SU-DHL-6 (cell line): ENCODE measurements at regions not wholly inside any gene's neighbourhood (a gene's known extent, or its start where the extent isn't known, plus 50 kb on each side); places are given as distances from the start of the nearest gene placed in this dataset.

Experiments used
- EZH2phosphoT487 ChIP-seq: fragments of 200-600 bp; sonication (generic), shearing (Covaris generic); conservative IDR thresholded peaks from 2 replicates; pipeline ENCODE4 v1.6.1; 2018; ENCODE audit warnings: mild to moderate bottlenecking, antibody characterized with exemption, low read length, moderate library complexity, mixed read lengths
- TF ChIP-seq, protein P1 (sequence below): fragments of 200-600 bp; sonication (generic); IDR thresholded peaks from one replicate; pipeline ENCODE4 v1.5.1; 2017; ENCODE audit warnings: antibody characterized with exemption, mild to moderate bottlenecking, low read length, moderate library complexity; ENCODE audit not compliant: insufficient read depth, poor library complexity, severe bottlenecking

DNA sequence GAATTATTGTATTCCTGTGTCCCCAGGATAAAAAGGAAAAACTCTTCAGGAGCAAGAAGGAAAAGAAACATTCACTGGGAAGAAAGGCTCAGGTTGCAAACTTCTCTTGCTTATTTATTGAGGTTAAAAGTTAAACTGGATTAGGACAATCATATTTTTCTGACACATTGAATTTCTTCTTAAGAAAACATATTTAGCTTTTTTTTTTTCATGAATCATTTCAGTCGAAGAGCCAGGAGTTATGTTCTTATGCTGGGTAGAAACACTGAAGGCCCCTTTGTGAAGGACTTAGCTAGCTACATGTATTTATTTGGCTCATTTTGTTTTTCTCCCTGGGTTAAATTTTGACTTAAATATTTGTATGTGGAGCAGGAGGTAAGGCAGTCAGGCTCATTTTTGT is 434.0 kb downstream of the KLF5 start:
- TF ChIP-seq, protein P1, sequence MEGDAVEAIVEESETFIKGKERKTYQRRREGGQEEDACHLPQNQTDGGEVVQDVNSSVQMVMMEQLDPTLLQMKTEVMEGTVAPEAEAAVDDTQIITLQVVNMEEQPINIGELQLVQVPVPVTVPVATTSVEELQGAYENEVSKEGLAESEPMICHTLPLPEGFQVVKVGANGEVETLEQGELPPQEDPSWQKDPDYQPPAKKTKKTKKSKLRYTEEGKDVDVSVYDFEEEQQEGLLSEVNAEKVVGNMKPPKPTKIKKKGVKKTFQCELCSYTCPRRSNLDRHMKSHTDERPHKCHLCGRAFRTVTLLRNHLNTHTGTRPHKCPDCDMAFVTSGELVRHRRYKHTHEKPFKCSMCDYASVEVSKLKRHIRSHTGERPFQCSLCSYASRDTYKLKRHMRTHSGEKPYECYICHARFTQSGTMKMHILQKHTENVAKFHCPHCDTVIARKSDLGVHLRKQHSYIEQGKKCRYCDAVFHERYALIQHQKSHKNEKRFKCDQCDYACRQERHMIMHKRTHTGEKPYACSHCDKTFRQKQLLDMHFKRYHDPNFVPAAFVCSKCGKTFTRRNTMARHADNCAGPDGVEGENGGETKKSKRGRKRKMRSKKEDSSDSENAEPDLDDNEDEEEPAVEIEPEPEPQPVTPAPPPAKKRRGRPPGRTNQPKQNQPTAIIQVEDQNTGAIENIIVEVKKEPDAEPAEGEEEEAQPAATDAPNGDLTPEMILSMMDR, result no peak
- TF ChIP-seq EZH2phosphoT487, result no peak
